HL-60/S4 treated with phorbol 12-myristate 13-acetate at 8.2 ng/mL for 4 days and 3 days (cell line): ENCODE measurements at regions not wholly inside any gene's neighbourhood (a gene's known extent, or its start where the extent isn't known, plus 50 kb on each side); places are given as distances from the start of the nearest gene placed in this dataset.

Experiments used
- in situ Hi-C: fragments of 300-500 bp; cut with MboI; formaldehyde crosslinking; loops from 2 replicates; pipeline ENCODE4 v1.15.0; 2022; ENCODE audit warnings: low sequenced_read_pairs

DNA sequence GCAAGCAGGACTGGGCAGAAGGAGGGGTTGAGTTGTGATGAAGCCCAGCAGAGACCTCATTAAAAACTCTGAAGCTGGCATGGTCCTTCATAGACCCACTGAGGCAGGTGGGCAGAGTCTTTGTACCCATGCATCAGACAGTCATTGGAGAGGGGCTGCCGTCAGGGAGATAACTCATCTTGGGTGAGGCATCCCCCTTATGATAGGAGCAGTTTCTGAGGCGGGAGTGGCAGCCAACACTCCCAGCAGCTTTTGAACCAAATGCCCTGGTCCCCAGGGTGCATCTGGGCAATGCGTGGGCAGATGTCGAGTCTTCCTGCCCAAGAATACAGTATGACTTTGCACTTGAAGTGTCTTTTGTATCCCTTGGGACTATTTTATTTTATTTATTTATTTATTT, 68.1 kb downstream of the HTR5A start:
- in situ Hi-C loops: no loop called here

DNA sequence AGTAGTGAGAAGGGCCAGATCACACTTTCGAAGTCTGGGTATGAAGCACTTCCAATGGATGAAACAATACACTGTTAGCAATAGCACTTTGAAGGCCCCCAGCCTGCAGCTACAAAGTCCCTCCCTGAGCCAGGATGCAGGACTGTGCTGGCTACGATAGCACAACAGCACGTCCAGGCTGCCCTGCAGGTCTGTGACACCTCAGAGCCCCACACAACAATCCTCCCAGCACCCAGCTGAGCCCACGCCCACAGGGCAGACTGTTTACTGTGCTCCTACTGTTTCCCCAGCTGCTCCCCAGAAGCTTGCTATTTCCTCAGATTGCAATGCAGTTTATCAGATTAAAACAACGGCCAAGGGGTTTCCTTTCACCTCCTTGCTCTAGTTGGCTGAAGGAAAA, 71.4 kb downstream of the HTR5A start:
- in situ Hi-C loops: no loop called here

GRCh38 chr7:155143381-155143780, 73.3 kb downstream of the HTR5A start:
- in situ Hi-C loops: no loop called here

GRCh38 chr7:155144371-155144770, 74.2 kb downstream of the HTR5A start:
- in situ Hi-C loops: no loop called here

- in situ Hi-C loops: no loop called here
These were observed 75.5 kb downstream of the HTR5A start for GRCh38 chr7:155145477-155146255.

GRCh38 chr7:155147172-155147571, 77.0 kb downstream of the HTR5A start:
- in situ Hi-C loops: no loop called here

- in situ Hi-C loops: no loop called here
These were observed 77.5 kb downstream of the HTR5A start for GRCh38 chr7:155147624-155148023.

GRCh38 chr7:155153676-155154075, 83.6 kb downstream of the HTR5A start:
- in situ Hi-C loops: no loop called here

DNA sequence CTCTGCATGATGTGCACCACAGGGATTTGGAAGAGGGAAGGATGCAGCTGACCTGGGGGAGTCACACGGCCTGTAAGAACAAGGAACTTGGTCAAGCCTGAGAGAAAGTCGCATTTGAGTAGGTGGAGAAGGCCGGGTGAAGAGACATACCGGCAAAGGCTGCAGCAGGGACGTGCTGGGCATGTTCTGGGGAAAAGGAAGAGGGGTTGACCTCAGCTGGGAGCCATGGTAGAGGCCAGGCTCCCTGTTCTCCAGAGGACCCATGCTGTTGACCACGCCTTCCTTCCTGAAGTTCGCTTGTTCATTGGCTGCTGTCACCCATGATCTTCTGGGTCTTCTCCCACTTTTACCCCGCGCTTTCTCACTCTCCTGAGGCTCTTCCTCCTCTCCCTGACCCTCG, 84.5 kb downstream of the HTR5A start:
- in situ Hi-C loops: no loop called here

GRCh38 chr7:155161690-155162089, 91.6 kb downstream of the HTR5A start:
- in situ Hi-C loops: no loop called here

GRCh38 chr7:155162422-155162821, 92.3 kb downstream of the HTR5A start:
- in situ Hi-C loops: no loop called here

- in situ Hi-C loops: no loop called here
These were observed 93.6 kb downstream of the HTR5A start for GRCh38 chr7:155163696-155164095.

DNA sequence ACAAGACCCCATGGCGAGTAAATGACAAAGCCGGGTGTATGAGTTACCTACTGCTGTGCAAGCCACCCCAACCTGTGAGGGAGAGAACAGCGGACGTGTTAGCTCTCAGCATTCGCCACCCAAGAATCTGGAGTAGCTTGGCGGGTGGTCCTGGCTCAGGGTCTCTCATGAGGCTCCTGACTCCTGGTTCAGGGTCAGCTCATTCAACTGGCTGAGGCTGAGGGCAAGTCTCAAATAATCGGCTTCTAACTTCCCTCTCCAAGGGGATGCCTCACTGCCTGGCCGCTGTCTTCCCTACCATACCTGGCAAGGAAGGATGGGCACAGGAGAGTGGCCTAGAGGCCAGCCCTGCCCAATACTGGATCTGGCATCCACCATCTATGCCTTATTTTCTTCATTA, 94.2 kb downstream of the HTR5A start:
- in situ Hi-C loops: no loop called here

DNA sequence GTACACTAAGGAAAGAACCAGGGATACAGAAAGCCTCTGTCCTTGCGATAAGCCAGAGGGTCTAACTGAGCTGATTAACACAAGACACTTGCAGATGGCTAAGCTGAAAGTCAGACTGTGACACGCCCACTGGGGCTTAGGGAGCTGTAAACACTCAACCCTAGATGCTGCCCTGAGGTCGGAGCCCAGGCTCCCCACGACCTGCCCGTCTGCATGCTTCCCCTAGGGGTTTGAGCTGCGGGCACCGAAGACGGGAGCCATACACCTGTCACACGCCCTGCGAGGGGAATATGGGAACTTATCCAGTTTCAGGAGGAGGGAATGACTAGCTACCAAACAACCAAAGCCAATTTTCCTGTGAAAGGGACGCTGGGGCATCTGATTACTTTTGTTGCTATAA, 96.0 kb downstream of the HTR5A start:
- in situ Hi-C loops: no loop called here

GRCh38 chr7:155166673-155167370, 96.7 kb downstream of the HTR5A start:
- in situ Hi-C loops: no loop called here

DNA sequence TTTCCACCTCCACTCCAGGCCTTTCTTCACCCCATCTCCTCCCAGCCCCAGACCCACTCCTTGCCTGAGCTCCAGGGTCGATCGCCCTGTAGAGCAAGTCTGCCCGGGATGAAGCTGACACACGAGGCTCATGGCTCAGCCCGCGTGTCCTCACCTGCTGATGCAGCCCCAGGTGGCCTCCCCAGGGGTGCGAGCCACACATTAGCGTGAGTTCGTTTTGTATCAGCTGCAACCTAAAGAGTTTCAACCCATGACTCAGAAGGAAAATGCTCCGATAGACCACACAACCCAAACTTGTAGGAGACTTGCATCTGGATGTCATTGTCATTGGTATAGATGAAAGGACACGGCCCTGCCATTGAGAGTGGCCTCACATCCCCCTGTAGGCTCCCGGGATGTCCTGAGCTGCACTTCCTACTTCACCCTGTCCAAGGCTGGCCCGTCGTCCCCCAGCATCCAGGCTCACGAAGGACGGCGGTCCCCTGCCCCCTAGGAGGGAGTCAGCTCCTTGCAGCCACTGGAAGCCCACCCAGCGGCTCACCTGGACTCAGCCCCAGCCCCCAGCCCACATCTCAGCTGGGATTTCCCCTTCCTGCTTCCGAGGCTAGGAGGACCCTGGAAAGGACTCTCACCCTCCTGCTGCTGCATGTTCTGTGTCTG, 97.7 kb downstream of the HTR5A start:
- in situ Hi-C loops: no loop called here

GRCh38 chr7:155168597-155169480, 98.7 kb downstream of the HTR5A start:
- in situ Hi-C loops: no loop called here

GRCh38 chr7:155169498-155170065, 99.5 kb downstream of the HTR5A start:
- in situ Hi-C loops: no loop called here

- in situ Hi-C loops: no loop called here
These were observed 100.2 kb downstream of the HTR5A start for GRCh38 chr7:155170331-155170730.

DNA sequence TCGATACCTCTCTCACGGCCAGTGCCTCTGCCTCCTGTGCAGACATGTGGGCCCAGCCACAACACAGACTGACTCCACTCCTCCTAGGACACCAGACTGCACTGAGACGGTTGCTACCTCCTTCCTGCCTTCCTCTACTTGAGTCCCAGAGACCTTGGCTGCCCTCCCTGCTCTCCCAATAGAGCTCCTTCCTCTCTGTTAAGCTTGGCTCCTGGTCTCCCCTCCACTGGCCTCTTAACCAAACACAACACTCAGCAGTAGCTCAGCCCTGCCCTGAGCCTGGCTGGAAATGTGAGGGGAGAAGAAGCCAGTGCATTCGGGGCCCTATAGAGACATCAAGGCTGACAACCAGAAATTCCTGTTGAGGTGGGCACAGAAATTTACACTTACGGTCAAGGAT, 102.0 kb downstream of the HTR5A start:
- in situ Hi-C loops: no loop called here

DNA sequence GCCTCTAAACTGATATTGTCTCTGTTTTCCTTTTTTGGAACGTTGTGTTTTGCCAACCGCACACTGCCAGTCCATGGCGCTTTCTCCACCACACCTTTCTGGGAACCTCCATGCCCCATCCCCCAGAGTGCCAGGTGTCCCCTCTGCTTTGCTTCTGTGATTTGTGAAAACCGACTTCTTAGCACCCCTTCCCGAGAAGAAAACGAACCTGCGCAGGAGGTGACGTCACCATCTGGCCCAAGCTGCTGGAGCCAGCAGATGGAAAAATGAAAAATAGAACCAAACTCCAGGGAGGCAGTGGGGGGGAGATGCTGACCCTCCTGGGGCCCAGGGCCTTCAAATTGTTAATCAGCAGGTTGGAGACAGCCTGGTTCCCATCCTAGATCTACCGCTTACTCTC, 103.8 kb downstream of the HTR5A start:
- in situ Hi-C loops: no loop called here
